ENCODE measurements at regions not wholly inside any gene's neighbourhood (a gene's known extent, or its start where the extent isn't known, plus 50 kb on each side); places are given as distances from the start of the nearest gene placed in this dataset.

- no peak for DNase-seq (ENCODE audit: low spot score)
Measured at GRCh38 chr10:44242826-44243225, 142.1 kb downstream of the CXCL12 start.

DNA sequence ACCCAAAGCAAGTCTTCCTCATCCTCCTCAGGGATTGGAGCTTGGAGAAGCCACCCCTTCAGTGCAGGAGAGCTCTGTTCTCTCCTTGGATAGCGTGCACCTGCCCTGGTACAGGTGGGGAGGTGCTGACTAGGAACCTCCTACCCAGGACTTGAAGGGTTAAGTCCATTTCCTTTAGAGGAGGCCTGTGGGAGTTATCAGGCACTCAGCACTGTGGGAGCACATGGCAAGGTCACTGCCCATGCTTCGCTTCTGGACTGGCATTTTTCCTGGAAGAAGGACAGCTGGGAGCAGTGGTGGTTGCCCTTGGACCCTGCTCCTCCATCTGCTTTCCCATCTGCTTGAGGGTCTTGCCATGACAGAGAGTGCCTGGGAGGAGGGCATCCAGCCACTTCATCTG lies 142.8 kb downstream of the CXCL12 start:
- DNase-seq (ENCODE audit: low spot score), result no peak

GRCh38 chr10:44240584-44241205 lies 144.2 kb downstream of the CXCL12 start:
- DNase-seq (ENCODE audit: low spot score), result no peak

DNA sequence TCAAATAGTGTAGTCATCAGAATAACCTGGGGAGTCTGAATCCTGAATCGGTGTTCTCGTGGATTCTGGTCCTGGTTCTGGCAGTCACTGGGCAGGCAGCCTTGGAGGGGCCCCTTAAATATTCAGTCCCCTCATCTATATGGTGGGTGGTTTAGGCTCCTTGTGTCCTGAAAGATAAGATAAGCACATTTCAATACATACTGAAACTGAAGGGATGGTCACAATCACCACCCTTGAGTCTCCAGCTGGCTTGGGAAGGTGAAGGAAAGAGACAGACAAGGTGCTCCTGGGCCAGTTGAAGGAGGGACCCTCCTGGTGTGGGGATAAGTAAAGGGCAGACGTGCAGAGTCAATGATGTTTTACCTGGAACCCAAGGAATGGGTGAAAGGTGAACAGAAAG lies 146.7 kb downstream of the CXCL12 start:
- DNase-seq (ENCODE audit: low spot score), result no peak

DNA sequence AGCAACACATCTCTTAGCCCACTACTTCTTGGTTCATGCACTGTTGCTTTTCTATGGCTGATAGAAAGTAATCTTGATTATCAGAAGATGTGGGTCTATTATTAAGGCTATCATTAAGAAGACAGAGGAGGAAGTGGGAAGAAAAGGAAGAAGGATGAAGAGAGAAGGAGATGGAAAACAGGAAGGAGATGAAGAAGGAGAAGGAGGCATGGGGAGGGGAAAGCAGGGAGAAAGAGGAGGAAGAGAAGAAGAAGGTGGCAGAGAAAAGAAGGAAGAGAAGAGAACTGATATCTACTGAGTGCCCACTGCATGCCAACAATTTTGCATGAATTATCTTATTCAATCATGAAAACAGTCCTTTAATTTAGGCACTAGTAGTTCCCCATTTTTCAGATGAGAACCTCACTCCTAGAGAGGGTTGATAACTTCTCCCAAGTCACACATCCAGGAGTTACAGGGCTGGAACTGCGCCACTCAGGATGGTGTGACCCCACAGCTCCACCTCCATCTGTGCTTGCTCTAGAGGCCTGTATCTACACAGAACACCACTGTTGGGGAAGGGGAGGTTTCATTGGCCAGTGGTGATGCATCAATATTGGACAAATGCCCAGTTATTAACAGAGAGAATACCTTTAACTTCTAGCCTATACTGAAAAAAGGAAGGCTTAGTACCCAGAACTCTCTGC lies 147.4 kb downstream of the CXCL12 start:
- DNase-seq (ENCODE audit: low spot score), result no peak

- no peak for DNase-seq (ENCODE audit: low spot score)
Measured at GRCh38 chr10:44235363-44235762, 149.5 kb downstream of the CXCL12 start.

- DNase-seq (ENCODE audit: low spot score), result no peak
Measured at GRCh38 chr10:44234483-44234875, 150.4 kb downstream of the CXCL12 start.

DNA sequence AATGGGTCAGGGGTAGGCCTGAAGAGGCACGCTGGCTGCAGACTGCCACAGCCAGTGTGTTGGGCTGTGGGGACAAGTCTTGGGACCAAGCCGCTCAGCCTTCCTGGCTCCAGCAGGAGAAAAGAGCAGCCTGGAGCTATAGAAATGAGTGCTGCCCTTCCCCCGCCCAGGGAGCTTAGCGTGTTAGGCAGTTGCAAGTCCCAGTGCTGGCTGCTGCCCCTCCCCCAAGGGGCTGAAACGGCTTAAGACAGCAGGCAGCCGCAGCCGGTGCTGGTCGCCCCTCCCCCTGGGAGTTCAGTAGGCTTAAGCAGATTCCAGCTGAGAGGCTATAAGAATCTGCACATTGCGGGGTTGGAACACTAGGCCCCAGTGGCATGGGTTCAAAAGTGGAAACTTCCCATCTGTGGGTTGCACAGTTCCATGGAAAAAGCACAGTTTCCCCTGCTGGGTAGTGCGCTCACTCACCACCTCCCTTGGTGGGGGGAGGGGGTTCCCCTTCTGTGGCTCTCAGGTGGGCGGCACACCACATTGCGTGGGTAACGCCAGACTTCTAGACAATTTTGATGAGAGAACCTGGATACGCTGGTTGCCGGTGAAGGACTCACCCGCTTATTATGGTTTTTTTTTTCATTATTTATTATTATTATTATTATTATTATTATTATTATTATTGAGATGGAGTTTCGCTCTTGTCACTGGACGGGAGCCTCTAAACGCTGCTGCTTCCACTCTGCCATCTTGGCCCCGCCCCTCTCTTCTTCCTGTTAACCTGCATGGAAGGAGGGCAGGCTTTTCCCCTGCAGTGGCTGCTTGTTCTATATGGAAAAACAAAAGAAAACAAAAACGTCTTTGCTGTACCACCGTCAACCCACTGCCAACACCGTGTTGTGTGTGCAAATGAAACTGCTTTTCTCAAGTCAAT lies 151.1 kb downstream of the CXCL12 start:
- no peak for DNase-seq (ENCODE audit: low spot score)

DNA sequence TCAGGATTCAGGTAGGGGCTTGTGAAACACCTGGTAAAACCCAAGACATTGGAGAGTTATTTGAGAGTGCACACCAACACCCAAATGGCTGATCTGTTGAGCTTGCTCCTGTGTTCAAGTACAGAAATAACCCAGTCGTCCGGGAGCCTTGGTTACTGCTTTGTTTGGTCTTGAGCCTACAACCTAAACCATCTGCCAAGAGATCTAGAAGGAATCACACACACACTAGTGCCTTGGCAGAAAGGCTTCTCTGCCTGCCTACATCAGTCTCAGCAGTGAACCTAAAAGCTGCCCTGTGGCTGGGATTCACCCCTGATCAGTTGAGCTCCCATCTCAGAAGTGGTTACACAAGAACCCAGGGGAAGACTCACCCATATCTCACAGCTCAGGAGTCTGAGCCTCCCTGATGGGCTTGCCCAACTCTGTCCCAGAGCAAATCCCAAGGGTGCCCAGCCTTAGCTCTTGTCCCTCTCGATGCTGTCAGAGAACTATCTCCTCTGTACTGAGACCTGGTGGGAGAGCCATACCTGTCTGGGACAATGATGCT lies 167.6 kb downstream of the CXCL12 start:
- DNase-seq (ENCODE audit: low spot score), result no peak

DNA sequence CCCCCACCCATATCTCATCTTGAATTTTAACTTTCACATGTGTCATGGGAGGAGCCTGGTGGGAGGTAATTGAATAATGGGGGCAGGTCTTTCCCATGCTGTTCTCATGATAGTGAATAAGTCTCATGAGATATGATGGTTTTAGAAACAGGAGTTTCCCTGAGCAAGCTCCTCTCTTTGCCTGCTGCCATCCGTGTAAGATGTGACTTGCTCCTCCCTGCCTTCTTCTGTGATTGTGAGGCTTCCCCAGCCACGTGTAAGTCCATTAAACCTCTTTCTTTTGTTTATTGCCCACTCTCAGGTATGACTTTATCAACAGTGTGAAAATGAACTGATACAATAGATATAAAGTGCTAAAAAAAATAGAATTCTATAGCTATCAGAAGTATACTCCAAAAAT lies 168.8 kb downstream of the CXCL12 start:
- DNase-seq (ENCODE audit: low spot score), result no peak

DNA sequence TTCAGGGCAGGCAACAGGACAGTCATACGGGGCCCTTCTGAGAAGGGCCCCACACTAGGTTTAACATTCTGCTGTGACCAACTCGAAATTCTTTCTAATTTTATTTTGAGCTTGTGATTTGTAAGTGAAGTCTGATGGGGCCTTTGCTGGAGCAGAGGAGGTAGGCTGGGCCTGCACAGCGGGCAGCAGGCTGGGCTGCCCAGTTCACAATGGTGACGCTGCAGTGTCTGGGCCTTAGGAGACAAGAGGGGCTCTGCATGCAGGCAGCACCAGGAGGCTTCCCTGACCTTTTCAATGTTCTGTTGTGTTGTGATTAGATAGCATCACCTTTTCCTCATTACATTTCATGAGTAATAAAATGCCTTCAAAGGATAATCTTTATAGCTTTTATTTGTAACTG lies 175.1 kb downstream of the CXCL12 start:
- no peak for DNase-seq (ENCODE audit: low spot score)

DNA sequence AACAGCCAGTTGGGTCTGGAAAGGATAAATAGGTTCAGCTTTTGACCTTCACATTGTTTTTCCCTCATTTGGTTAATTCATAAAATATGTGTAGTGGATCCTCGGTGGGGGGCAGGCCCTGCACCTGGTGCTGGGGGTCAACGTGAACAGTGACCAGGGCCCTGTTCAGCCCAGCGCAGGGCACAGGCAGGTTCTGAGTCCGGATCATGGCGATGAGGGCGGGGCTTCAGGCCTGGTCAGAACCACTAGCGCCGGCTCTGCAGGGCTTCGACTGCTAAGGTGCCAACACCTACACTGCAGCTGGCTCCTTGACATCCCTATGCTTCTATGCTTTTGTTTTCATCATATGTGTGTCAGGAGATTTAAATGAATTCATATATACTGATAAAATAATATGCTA lies 177.7 kb downstream of the CXCL12 start:
- no peak for DNase-seq (ENCODE audit: low spot score)

GRCh38 chr10:44206127-44206818 lies 178.6 kb downstream of the CXCL12 start:
- DNase-seq (ENCODE audit: low spot score), result no peak

DNA sequence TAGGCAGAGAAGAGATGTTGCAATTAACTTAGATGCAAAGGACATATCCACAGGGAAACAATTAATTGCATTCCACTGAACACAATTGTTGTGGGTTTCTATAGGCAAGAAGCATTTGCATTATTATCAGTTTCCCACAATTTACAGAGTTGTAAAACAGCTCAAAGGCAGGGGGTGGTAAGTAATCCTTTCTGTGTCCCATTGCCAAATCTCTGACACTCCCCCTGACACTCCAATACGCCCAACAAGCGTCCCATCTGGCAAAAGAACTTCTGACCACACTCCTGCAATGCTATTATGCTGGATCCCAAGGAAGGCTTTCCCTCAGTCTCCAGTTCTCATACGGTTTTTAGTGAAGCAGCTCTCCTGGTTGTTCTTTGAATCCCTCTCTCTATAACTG lies 179.8 kb downstream of the CXCL12 start:
- no peak for DNase-seq (ENCODE audit: low spot score)

DNA sequence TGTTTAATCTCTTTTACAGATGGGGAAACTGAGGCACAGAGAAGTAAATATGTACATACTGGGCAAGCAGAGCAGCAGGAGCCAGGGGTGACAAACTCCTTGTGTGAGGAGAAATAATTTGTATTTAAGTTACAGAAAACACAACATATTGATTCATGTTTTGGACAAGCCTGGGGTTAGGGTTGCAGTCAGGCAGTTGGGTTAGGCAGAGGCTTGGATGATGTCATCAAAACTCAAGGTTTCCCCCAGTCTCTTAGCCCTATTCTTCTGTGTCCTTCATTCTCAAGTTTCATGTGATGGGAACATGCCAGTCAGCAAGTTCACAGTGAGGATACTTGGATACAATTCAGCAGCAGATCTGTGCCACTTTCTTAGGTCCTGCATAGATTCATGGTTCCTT lies 181.4 kb downstream of the CXCL12 start:
- no peak for DNase-seq (ENCODE audit: low spot score)

DNA sequence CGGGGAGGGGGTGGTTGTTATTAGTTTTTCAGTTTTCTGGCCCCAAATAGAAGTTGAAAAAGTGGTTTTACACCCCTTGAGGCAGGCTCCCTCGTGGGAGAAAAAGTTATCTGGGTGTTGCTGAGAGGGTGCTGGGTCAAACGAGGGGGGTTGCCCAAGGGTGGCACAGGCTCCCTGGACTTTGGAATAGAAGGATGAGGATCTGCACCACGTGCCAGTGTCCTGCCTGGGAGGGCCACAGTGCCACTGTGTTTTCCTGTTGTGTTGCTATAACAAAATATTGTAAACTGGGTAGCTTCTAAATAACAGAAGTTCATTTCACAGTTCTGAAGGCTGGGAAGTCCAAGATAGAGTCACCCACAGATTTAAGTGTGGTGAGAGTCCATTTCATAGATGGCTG lies 181.9 kb downstream of the CXCL12 start:
- no peak for DNase-seq (ENCODE audit: low spot score)

GRCh38 chr10:44201656-44202055 lies 183.2 kb downstream of the CXCL12 start:
- DNase-seq (ENCODE audit: low spot score), result no peak

- DNase-seq (ENCODE audit: low spot score), result no peak
Measured at GRCh38 chr10:44201011-44201410, 183.9 kb downstream of the CXCL12 start.

DNA sequence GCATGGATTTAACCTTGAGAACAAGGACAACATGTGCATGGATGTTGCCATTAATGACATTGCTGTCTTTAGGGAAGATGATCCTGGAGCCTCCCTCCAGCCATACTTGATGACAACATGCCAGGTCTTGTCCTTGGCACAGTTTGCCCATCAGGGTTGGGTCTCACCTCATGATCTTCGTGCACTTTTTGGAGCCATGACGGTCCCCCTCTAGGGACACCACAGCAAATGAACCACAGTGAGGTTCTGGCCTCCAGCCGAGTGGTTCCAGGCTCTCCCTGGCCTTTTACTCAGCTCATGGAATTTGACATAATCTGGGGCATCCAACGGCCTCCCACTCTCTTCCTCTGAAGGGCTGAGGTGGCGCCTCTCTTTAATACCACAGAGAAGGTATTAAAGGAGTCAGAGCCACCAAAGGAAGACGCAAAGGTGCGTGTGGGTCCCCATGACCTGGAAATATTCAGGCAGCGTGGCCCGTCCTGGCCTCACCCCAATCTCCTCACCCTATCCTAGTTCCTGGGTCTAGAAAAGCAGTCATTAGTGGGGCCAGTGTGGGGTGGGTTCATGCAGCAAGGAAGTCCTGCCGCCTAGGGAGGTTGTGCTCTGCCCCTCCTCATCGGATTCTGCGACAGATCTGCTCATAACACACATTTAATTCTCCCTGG lies 184.8 kb downstream of the CXCL12 start:
- no peak for DNase-seq (ENCODE audit: low spot score)

- no peak for DNase-seq (ENCODE audit: low spot score)
Measured at GRCh38 chr10:44199267-44199666, 185.6 kb downstream of the CXCL12 start.

DNA sequence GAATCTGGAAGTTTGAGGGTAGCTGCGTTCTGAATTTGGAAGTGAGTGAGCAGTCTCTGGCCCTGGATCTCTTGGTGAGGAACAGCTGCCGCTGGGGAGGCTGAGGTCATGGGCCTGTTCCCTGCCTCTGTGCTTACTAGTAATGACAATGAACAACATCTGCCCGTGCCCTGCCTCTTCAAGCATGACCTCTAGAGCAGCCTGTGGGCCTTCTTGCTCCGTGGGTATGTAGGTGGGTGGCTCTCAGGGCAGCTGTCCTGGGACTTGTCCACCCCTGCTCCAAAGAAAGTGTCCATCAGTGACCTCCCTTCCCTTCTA lies 186.2 kb downstream of the CXCL12 start:
- no peak for DNase-seq (ENCODE audit: low spot score)
